Calu3 (cell line): ENCODE measurements at regions not wholly inside any gene's neighbourhood (a gene's known extent, or its start where the extent isn't known, plus 50 kb on each side); places are given as distances from the start of the nearest gene placed in this dataset.

ENCODE experiments used
- BruUV-seq: library from RNA; stranded (reverse); fragments of 400-500 nt; replicated peaks from 2 replicates; lab custom pipeline; 2021; lab: Mats Ljungman, UMichigan
- CTCF ChIA-PET: fragments of 300-600 bp; sonication (Branson Sonifier 250); formaldehyde crosslinking; loops from one replicate; lab custom pipeline; 2022; ENCODE audit warnings: antibody characterized with exemption; lab: Charles Lee
- DNase-seq: peaks from one replicate; pipeline ENCODE4 v3.0.0; 2022
- H3K27ac Mint-ChIP-seq: one replicate; pipeline ENCODE4 v1.8.0; 2022; ENCODE audit warnings: mixed read lengths; ENCODE audit not compliant: unreplicated experiment
- H3K27me3 Mint-ChIP-seq: one replicate; pipeline ENCODE4 v1.8.0; 2022; ENCODE audit warnings: mixed read lengths; ENCODE audit not compliant: unreplicated experiment
- H3K36me3 Mint-ChIP-seq: one replicate; pipeline ENCODE4 v1.8.0; 2022; ENCODE audit warnings: mild to moderate bottlenecking, moderate library complexity, mixed read lengths; ENCODE audit not compliant: insufficient read depth, unreplicated experiment
- H3K4me1 Mint-ChIP-seq: one replicate; pipeline ENCODE4 v1.8.0; 2022; ENCODE audit warnings: mild to moderate bottlenecking, low read depth, mixed read lengths; ENCODE audit not compliant: unreplicated experiment
- H3K4me3 Mint-ChIP-seq: one replicate; pipeline ENCODE4 v1.8.0; 2022; ENCODE audit warnings: mild to moderate bottlenecking, low read depth, moderate library complexity, mixed read lengths; ENCODE audit not compliant: unreplicated experiment
- H3K9me3 Mint-ChIP-seq: one replicate; pipeline ENCODE4 v1.8.0; 2022; ENCODE audit warnings: low read depth, mixed read lengths; ENCODE audit not compliant: unreplicated experiment
- intact Hi-C: fragments of 100-400 bp; cut with micrococcal nuclease; formaldehyde crosslinking; loops from one replicate; pipeline ENCODE4 v1.10.0; 2022; ENCODE audit not compliant: unreplicated experiment
- TF ChIP-seq, protein P1 (sequence below): fragments of 200-600 bp; IDR thresholded peaks from one replicate; pipeline ENCODE4 v1.8.0; 2022; ENCODE audit warnings: antibody characterized with exemption; ENCODE audit not compliant: unreplicated experiment

DNA sequence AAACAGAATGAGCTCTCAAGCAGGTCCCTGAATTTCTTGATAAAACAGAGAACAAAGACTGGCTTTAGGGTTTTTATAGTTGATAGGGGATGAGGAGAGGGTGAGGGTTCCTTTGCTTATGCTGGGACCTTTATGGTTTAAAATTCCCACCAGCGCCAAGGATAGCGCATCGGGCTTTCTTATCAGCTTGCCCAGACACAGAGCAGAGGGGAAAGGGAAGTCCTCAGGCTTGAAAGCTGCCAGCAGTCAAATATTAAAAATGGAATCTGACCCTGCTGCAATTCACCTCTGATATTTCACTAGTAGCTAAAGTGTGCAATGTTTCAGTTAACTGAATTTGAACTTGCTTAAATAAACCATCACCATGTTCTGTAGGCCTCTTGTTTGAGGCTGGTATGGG is 55.0 kb upstream of the EPHA3 start:
- intact Hi-C loops: no loop called here
- no peak overlapping the region for H3K27ac Mint-ChIP-seq
- CTCF ChIA-PET: no interaction called here

DNA sequence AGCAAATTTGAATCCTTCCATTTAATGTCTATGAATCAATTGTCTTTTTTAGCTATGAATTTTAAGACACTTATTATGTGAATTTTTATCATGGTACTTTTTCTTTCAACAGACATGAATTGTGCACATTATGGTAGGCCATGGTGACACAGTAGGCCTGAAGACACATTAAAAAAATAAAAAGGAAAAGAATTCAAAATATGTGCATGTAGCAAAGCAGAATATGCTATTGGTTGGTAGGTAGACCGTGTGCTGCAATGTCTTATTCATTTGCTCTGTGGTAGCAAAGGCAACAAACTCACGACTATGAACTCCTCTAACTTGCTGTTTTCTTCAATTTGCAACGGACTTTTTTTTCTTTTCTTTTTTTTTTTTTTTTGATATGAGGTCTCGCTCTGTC is 50.0 kb upstream of the EPHA3 start:
- TF ChIP-seq, protein P1, sequence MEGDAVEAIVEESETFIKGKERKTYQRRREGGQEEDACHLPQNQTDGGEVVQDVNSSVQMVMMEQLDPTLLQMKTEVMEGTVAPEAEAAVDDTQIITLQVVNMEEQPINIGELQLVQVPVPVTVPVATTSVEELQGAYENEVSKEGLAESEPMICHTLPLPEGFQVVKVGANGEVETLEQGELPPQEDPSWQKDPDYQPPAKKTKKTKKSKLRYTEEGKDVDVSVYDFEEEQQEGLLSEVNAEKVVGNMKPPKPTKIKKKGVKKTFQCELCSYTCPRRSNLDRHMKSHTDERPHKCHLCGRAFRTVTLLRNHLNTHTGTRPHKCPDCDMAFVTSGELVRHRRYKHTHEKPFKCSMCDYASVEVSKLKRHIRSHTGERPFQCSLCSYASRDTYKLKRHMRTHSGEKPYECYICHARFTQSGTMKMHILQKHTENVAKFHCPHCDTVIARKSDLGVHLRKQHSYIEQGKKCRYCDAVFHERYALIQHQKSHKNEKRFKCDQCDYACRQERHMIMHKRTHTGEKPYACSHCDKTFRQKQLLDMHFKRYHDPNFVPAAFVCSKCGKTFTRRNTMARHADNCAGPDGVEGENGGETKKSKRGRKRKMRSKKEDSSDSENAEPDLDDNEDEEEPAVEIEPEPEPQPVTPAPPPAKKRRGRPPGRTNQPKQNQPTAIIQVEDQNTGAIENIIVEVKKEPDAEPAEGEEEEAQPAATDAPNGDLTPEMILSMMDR: no peak
- H3K4me1 Mint-ChIP-seq: peaks cover 10% of the 10 kb centered on the region
- no TSS peak for BruUV-seq
- no peak overlapping the region for H3K4me3 Mint-ChIP-seq
- H3K36me3 Mint-ChIP-seq: no peaks in the 10 kb centered on the region
- H3K27me3 Mint-ChIP-seq: no peaks in the 10 kb centered on the region
- no peaks in the 10 kb centered on the region for H3K9me3 Mint-ChIP-seq
- H3K27ac Mint-ChIP-seq: no peak overlapping the region
- DNase-seq: no peak
- intact Hi-C loops: no loop called here
- CTCF ChIA-PET: no interaction called here

More for the DNA sequence above, 55.0 kb upstream of the EPHA3 start:
- H3K9me3 Mint-ChIP-seq: no peaks in the 10 kb centered on the region
- no peaks in the 10 kb centered on the region for H3K27me3 Mint-ChIP-seq
- no peaks in the 10 kb centered on the region for H3K36me3 Mint-ChIP-seq
- no TSS peak for BruUV-seq
- no peak overlapping the region for H3K4me3 Mint-ChIP-seq
- TF ChIP-seq, protein P1: no peak
- no peaks in the 10 kb centered on the region for H3K4me1 Mint-ChIP-seq
- DNase-seq: no peak
